HUDEP-2 (cell line): ENCODE measurements at regions not wholly inside any gene's neighbourhood (a gene's known extent, or its start where the extent isn't known, plus 50 kb on each side); places are given as distances from the start of the nearest gene placed in this dataset.

ENCODE experiments used
- DNase-seq, 76 experiments: peaks; one replicate each; lab custom pipeline; 2025; ENCODE audit not compliant: unreplicated experiment in 76 of 76; lab: John Stamatoyannopoulos, UW

DNA sequence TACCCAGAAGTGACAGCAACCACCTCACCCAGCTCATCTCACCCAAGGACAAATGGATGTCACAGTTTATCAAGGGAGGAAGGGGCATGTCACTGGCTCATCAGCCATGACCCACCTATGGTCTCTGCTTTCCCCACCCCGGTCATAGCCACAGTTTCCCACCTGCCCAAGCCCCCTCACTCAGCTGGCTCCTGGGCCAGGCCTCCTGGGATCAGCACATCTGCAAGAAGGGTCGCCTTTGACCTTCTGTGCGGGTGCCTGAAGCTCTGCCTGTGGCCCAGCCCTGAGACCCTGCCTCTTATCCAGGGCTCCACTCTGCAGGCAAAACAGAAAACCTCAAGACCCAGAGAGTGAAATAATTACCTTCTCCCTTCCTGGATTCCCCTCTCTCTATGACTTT, 236.4 kb downstream of the BUD13 start:
- DNase-seq = no peak

- DNase-seq = no peak
Measured at GRCh38 chr11:116535994-116536393, 236.8 kb downstream of the BUD13 start.

DNA sequence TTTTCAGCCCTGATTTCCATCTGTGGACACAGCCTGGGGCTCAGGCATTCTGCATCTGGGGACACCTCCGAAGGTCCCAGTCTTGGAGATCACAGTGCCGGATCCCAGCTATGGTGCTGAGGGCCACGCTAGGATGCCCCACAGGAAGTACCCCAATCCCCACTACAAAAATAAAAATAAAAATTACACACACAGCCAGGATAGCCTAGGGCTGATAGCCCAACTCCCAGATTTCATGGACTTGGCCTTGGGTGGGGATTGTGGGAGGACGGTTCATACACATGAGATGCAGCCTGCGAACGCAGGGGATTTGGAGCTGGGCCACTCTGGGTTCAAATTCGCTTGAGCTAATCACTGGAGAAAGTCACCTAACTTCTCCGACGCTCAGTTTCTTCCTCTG, 237.7 kb downstream of the BUD13 start:
- no peak for DNase-seq

DNA sequence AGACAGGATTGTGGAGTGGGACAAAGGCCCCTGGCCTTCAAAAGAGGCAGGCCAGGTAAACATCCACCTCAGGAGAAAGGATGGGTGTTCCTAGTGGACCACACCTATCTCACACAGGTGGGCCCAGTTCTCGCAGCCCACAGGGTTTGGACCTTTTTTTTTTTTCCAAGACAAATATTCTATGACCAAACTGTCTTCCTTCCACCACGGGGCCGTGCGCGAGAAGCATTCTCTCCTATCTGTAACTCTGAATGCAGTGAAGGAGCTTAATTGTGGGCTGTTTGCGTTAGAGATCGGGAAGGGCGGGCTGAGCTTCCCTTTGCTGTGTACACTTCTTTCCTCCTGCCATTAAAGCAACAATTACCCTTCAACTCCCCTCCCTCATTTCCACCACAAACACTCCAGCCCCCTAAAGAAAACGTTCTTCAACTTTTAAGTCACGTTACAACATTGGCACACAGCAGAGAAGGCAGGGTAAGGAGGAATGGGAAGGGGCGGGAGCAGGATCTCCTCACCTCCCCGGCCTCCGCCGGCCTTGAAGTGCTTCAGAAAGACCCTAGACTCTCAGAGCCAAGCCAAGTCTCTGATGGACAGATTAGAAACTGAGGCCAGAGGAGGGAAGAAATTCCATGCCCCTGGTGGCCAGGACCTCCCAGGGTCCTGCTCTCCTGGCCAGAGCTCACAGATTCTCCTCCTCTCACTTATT, 238.4 kb downstream of the BUD13 start:
- no peak for DNase-seq

- no peak for DNase-seq
Measured at GRCh38 chr11:116533186-116533825, 239.5 kb downstream of the BUD13 start.

- no peak for DNase-seq
Measured at GRCh38 chr11:116532066-116532465, 240.7 kb downstream of the BUD13 start.

DNA sequence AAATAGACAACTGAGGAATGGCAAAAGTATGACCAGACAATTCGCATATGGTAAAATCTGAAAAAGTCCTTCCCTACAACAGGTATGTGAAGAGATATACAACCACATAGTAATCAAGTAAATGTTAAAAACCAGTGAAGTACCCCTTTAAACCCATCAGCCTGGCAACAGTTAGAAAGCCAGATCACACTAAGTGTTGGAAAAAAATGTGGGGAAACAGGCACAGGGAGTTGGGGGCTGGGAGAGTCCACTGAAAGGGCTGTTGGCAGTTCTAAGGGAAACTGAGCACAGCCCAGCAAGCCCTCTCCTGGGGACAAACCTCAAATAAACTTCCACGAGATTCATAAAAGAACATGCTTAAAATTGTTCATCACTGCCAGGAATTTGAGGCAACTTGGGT, 242.1 kb downstream of the BUD13 start:
- DNase-seq = no peak

DNA sequence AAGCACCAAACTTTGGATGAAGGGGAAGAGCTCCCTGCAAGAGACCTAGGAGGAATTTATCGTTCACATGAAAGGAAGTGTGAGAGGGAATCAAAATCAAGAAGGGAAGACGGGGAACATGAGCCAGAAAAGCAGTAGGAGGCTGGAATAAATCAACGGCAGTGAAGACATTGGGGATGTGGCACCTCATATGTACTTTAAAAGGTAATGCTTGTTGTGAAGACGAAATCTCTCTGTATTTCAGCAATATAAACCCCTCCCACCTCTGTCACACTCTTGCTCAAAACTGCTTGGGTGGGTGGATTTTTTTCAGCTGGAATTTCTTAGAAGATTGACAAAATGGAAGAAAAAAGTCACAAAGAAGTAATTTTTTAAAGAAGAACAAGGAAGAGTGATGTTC, 243.5 kb downstream of the BUD13 start:
- no peak for DNase-seq

DNA sequence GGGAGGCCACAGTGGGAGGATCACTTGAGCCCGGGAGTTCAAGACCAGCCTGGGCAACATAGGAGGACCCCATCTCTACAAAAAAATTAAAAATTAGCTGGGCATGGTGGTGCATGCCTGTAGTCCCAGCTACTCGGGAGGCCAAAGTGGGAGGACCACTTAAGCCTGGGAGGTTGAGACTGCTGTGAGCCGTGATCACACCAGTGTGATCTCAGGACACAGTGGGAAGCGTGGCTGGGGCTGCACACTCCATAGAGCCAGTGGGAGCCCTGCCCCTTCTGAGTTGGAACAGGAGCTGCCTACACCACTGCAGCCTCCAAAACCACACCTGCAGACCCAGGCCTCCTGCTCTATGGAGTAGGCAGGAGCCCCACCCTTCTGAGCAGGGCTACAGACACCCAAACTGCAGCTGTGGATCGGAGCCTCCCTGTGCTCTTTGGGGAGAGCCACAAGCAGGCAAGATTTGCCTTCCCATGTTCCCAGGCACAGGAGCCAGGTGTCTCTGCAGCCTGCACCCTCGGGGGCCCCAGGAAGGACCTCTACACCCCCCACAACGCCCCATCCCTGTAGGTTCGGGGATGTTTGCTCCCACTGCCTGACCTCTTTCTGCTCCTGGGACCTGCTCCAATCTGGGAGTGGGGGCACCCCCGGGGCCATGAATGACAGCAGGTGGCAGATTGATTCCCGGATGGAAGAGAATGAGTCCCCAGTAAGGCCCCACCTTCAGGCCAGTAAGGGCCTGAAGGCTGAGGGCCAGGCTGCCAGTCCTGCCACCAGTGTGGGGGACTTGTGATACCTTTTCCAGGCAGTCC, 245.4 kb downstream of the BUD13 start:
- DNase-seq = no peak

GRCh38 chr11:116525961-116526495, 246.8 kb downstream of the BUD13 start:
- no peak for DNase-seq

GRCh38 chr11:116519499-116519898, 253.3 kb downstream of the BUD13 start:
- DNase-seq = no peak

- no peak for DNase-seq
Measured at GRCh38 chr11:116518141-116518540, 254.6 kb downstream of the BUD13 start.

GRCh38 chr11:116517584-116517983, 255.2 kb downstream of the BUD13 start:
- no peak for DNase-seq

GRCh38 chr11:116517077-116517476, 255.7 kb downstream of the BUD13 start:
- DNase-seq = no peak

- no peak for DNase-seq
Measured at GRCh38 chr11:116515664-116516184, 257.1 kb downstream of the BUD13 start.

DNA sequence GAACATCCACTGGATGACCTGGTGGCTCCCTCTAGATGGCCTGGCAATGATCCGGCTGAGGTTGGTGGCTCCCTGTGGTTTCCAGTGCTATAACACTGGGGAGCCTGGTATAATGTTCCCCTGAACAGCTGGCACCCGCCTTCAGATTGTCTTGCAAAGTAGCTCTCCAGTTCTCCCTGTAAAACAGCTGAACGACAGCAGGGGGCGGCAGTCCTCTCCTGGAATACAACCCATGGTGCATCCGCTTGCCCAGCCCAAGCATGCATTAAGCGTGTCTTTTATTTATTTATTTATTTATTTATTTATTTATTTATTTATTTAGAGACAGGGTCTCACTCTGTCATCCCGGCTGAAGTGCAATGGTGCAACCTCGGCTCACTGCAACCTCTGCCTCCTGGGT, 258.9 kb downstream of the BUD13 start:
- peak in 43 of 76 experiments; percentile 0 to 50 (median 23) for DNase-seq

- no peak for DNase-seq
Measured at GRCh38 chr11:116513278-116513823, 259.4 kb downstream of the BUD13 start.

- DNase-seq = no peak
Measured at GRCh38 chr11:116512841-116513240, 259.9 kb downstream of the BUD13 start.

DNA sequence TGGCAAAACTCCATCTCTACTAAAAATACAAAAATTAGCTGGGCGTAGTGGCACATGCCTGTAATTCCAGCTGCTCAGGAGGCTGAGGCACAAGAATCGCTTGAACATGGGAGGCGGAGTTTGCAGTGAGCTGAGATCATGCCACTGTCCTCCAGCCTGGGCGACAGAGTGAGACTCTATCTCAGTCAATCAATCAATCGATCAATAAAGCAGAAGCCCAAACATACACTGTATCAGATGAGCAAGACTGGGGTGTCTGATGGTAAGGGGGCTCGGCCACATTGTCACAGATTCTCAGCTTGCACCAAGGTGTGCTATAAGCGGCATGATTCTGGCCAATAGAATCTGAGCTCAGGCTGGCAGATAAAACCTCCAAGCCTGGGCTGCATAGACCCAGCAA, 261.1 kb downstream of the BUD13 start:
- no peak for DNase-seq

- DNase-seq = no peak
Measured at GRCh38 chr11:116510886-116511650, 261.7 kb downstream of the BUD13 start.
